Fibroblast of lung (primary cell): ENCODE measurements at regions not wholly inside any gene's neighbourhood (a gene's known extent, or its start where the extent isn't known, plus 50 kb on each side); places are given as distances from the start of the nearest gene placed in this dataset.

ENCODE experiments used
- DNase-seq, 2 donors: peaks; one replicate each; pipeline versions ENCODE4 v3.0.0 to v3.0.0-alpha.2; 2010; ENCODE audit warnings: low read depth in 2 of 2
- H2AFZ ChIP-seq: 2 replicates; pipeline ENCODE4 v1.5.1; 2012; ENCODE audit warnings: low read length, control low read depth, inconsistent platforms
- H3K27ac ChIP-seq: 2 replicates; pipeline ENCODE4 v1.5.1; 2011; ENCODE audit warnings: low read length, control low read depth; ENCODE audit not compliant: insufficient read depth
- H3K27me3 ChIP-seq: 2 replicates; pipeline ENCODE4 v1.5.1; 2011; ENCODE audit warnings: mild to moderate bottlenecking, low read length; ENCODE audit not compliant: control insufficient read depth, insufficient read depth
- H3K36me3 ChIP-seq: 2 replicates; pipeline ENCODE4 v1.5.1; 2011; ENCODE audit warnings: low read length; ENCODE audit not compliant: control insufficient read depth, insufficient read depth
- H3K4me1 ChIP-seq: 2 replicates; pipeline ENCODE4 v1.5.1; 2011; ENCODE audit warnings: low read length; ENCODE audit not compliant: control insufficient read depth, insufficient read depth; ENCODE audit errors: extremely low read depth
- H3K4me2 ChIP-seq: 2 replicates; pipeline ENCODE4 v1.5.1; 2011; ENCODE audit warnings: low read length, control low read depth; ENCODE audit not compliant: insufficient read depth; ENCODE audit errors: extremely low read depth
- H3K4me3 ChIP-seq, 4 experiments: fragments of 200-600 bp in 1 of 4; sonication (generic) in 1 of 4; replicated peaks in 1 of 4; 2 replicates each; pipeline ENCODE4 v1.5.1; 2011 to 2016; ENCODE audit warnings: low read length in 4 of 4, low read depth in 3 of 4, mild to moderate bottlenecking in 3 of 4, control low read depth in 2 of 4, inconsistent platforms in 1 of 4, mixed read lengths in 1 of 4; ENCODE audit not compliant: insufficient read depth in 1 of 4; ENCODE audit errors: control extremely low read depth in 1 of 4
- H3K79me2 ChIP-seq: 2 replicates; pipeline ENCODE4 v1.5.1; 2012; ENCODE audit warnings: mild to moderate bottlenecking, low read length, inconsistent platforms; ENCODE audit not compliant: control insufficient read depth, insufficient read depth
- H3K9ac ChIP-seq: 2 replicates; pipeline ENCODE4 v1.5.1; 2011; ENCODE audit warnings: mild to moderate bottlenecking, low read length, control low read depth; ENCODE audit not compliant: insufficient read depth
- H3K9me3 ChIP-seq: 2 replicates; pipeline ENCODE4 v1.5.1; 2012; ENCODE audit warnings: low read depth, low read length; ENCODE audit not compliant: control insufficient read depth, insufficient read depth
- H4K20me1 ChIP-seq: 2 replicates; pipeline ENCODE4 v1.5.1; 2011; ENCODE audit warnings: low read length; ENCODE audit not compliant: control insufficient read depth, insufficient read depth; ENCODE audit errors: extremely low read depth
- EZH2 ChIP-seq: IDR thresholded peaks from 2 replicates; pipeline ENCODE4 v1.5.1; 2012; ENCODE audit warnings: low read length, control low read depth, mild to moderate bottlenecking; ENCODE audit errors: missing control alignments
- TF ChIP-seq, protein P1 (sequence below), 2 donors: IDR thresholded peaks in 1 of 2; conservative IDR thresholded peaks in 1 of 2; 1 replicate in 1 of 2; 2 replicates in 1 of 2; pipeline ENCODE4 v1.5.1; 2011 to 2012; ENCODE audit warnings: low read length in 2 of 2, control low read depth in 1 of 2, inconsistent platforms in 1 of 2, low read depth in 1 of 2, mild to moderate bottlenecking in 1 of 2

DNA sequence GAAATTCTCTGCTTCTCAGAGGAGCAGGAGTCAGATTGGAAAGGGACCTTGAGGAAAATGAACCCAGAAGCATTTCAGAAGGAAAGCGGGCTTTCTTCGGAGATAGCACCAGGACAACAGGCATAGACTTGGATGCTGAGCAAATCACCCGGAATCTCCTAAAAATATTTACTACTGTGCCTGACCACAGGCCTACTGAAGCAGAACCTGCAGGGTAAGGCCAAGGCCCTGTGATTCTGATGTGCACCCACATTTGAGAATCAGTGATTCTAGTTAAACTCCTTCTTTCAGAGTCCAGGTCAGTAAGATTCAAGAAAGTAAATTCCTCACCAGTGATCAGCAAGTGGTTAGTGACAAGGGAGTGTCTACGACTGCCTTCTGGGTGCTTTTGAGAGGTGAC lies 307.3 kb upstream of the DUSP10 start:
- no peak for TF ChIP-seq EZH2
- TF ChIP-seq, protein P1, sequence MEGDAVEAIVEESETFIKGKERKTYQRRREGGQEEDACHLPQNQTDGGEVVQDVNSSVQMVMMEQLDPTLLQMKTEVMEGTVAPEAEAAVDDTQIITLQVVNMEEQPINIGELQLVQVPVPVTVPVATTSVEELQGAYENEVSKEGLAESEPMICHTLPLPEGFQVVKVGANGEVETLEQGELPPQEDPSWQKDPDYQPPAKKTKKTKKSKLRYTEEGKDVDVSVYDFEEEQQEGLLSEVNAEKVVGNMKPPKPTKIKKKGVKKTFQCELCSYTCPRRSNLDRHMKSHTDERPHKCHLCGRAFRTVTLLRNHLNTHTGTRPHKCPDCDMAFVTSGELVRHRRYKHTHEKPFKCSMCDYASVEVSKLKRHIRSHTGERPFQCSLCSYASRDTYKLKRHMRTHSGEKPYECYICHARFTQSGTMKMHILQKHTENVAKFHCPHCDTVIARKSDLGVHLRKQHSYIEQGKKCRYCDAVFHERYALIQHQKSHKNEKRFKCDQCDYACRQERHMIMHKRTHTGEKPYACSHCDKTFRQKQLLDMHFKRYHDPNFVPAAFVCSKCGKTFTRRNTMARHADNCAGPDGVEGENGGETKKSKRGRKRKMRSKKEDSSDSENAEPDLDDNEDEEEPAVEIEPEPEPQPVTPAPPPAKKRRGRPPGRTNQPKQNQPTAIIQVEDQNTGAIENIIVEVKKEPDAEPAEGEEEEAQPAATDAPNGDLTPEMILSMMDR (conservative IDR thresholded peaks at IDR 0.05 in 1 of 2, IDR thresholded peaks at IDR 0.05 in 1 of 2; ENCODE audit: low read depth in 1 of 2, low read length in 2 of 2), result no peak
- no peak overlapping the region for H3K4me2 ChIP-seq
- H3K4me1 ChIP-seq, result peaks cover 4% of the 10 kb centered on the region
- H4K20me1 ChIP-seq, result no peaks in the 10 kb centered on the region
- H3K27ac ChIP-seq, result no peak overlapping the region
- H3K27me3 ChIP-seq, result no peaks in the 10 kb centered on the region
- H3K36me3 ChIP-seq, result no peaks in the 10 kb centered on the region
- H3K79me2 ChIP-seq, result no peaks in the 10 kb centered on the region
- H3K4me3 ChIP-seq, result no peak overlapping the region
- H3K9me3 ChIP-seq, result no peaks in the 10 kb centered on the region
- H3K9ac ChIP-seq, result no peak overlapping the region
- no peak for DNase-seq
- no peak overlapping the region for H2AFZ ChIP-seq

GRCh38 chr1:222048094-222048595 lies 306.3 kb upstream of the DUSP10 start:
- no peak for TF ChIP-seq EZH2
- TF ChIP-seq, protein P1 (conservative IDR thresholded peaks at IDR 0.05 in 1 of 2, IDR thresholded peaks at IDR 0.05 in 1 of 2; ENCODE audit: low read depth in 1 of 2, low read length in 2 of 2), result no peak
- Histone ChIP-seq H3K4me1 (peaks cover 4% of the 10 kb centered on the region), H3K27me3 (no peaks in the 10 kb centered on the region), H3K27ac (no peak overlapping the region), H3K36me3 (no peaks in the 10 kb centered on the region), H3K79me2 (no peaks in the 10 kb centered on the region), H3K9me3 (no peaks in the 10 kb centered on the region), H3K4me2 (no peak overlapping the region), H3K9ac (no peak overlapping the region), H4K20me1 (no peaks in the 10 kb centered on the region), H2AFZ (no peak overlapping the region), H3K4me3 (no peak overlapping the region)
- DNase-seq, result peak; percentile 75 to 90

DNA sequence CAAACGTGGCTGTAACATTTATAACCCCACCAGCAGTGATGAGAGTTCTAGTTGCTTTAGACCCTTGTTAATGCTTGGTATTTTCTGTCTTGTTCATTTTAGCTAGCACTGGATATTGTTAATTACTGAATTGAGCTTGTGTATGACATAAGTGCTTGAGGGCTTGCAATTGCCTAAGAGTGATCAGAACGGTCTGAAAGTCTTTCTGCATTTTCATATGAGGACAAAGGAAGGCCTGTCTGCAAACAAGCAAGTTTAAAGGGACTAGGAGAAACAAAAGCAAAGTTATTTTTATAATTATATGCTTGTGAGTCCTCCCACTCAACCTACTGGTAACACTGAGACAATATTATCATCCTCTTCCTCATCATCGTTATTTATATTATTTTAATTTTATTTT lies 305.5 kb upstream of the DUSP10 start:
- no peaks in the 10 kb centered on the region for H3K36me3 ChIP-seq
- H2AFZ ChIP-seq, result no peak overlapping the region
- H3K4me2 ChIP-seq, result no peak overlapping the region
- no peak overlapping the region for H3K9ac ChIP-seq
- H3K79me2 ChIP-seq, result no peaks in the 10 kb centered on the region
- H4K20me1 ChIP-seq, result no peaks in the 10 kb centered on the region
- H3K27ac ChIP-seq, result no peak overlapping the region
- peaks cover 4% of the 10 kb centered on the region for H3K4me1 ChIP-seq
- no peak overlapping the region for H3K4me3 ChIP-seq
- H3K27me3 ChIP-seq, result no peaks in the 10 kb centered on the region
- H3K9me3 ChIP-seq, result no peaks in the 10 kb centered on the region
- DNase-seq, result no peak
- TF ChIP-seq, protein P1 (conservative IDR thresholded peaks at IDR 0.05 in 1 of 2, IDR thresholded peaks at IDR 0.05 in 1 of 2; ENCODE audit: low read depth in 1 of 2, low read length in 2 of 2), result no peak
- TF ChIP-seq EZH2, result no peak
